Activated naive CD8-positive, alpha-beta T cell treated with anti-CD3 and anti-CD28 coated beads, Interleukin-2, amount 50 U/mL, for 24 hours (primary cell): ENCODE measurements at regions not wholly inside any gene's neighbourhood (a gene's known extent, or its start where the extent isn't known, plus 50 kb on each side); places are given as distances from the start of the nearest gene placed in this dataset.
"Not testable (repeated sequence)": the region's sequence is repeated elsewhere in the genome, so short reads cannot be mapped to it uniquely, and the experiment has no call there.

Source experiments
- ATAC-seq: fragments of 150-1000 bp; cut with Tn5 transposase; one replicate; pipeline ENCODE4 v1.10.0; 2021
- DNase-seq: peaks from one replicate; pipeline ENCODE4 v3.0.0; 2021
- H3K27ac Mint-ChIP-seq: one replicate; pipeline ENCODE4 v1.8.0; 2021; ENCODE audit warnings: mild to moderate bottlenecking, mixed read lengths
- H3K27me3 Mint-ChIP-seq: one replicate; pipeline ENCODE4 v1.8.0; 2021; ENCODE audit warnings: mixed read lengths
- H3K36me3 Mint-ChIP-seq: one replicate; pipeline ENCODE4 v1.8.0; 2021; ENCODE audit warnings: low read depth, mixed read lengths
- H3K4me1 Mint-ChIP-seq: one replicate; pipeline ENCODE4 v1.8.0; 2021; ENCODE audit warnings: mixed read lengths
- H3K4me3 Mint-ChIP-seq: one replicate; pipeline ENCODE4 v1.8.0; 2021; ENCODE audit warnings: mild to moderate bottlenecking, moderate library complexity, mixed read lengths
- H3K9me3 Mint-ChIP-seq: one replicate; pipeline ENCODE4 v1.8.0; 2021; ENCODE audit warnings: mixed read lengths

- H3K4me1 Mint-ChIP-seq = no peaks in the 10 kb centered on the region
These were observed 1730.2 kb downstream of the OLFM4 start for GRCh38 chr13:54758795-54759194.

GRCh38 chr13:54768214-54768613 is 1739.6 kb downstream of the OLFM4 start:
- H3K27me3 Mint-ChIP-seq = no peaks in the 10 kb centered on the region
- peaks cover 19% of the 10 kb centered on the region for H3K9me3 Mint-ChIP-seq
- no peak overlapping the region for H3K27ac Mint-ChIP-seq
- H3K4me1 Mint-ChIP-seq = no peaks in the 10 kb centered on the region
- H3K36me3 Mint-ChIP-seq = no peaks in the 10 kb centered on the region
- DNase-seq = no peak
- no peak for ATAC-seq
- H3K4me3 Mint-ChIP-seq = no peak overlapping the region

More at GRCh38 chr13:54758795-54759194, 1730.2 kb downstream of the OLFM4 start:
- DNase-seq = no peak
- Mint-ChIP-seq H3K9me3 (peaks cover 15% of the 10 kb centered on the region), H3K4me3 (no peak overlapping the region), H3K27me3 (no peaks in the 10 kb centered on the region), H3K27ac (no peak overlapping the region), H3K36me3 (no peaks in the 10 kb centered on the region)
- ATAC-seq = no peak

- peaks cover 28% of the 10 kb centered on the region for H3K9me3 Mint-ChIP-seq
- H3K36me3 Mint-ChIP-seq = no peaks in the 10 kb centered on the region
- H3K27me3 Mint-ChIP-seq = no peaks in the 10 kb centered on the region
- ATAC-seq (no peak), DNase-seq (no peak)
- H3K4me3 Mint-ChIP-seq = no peak overlapping the region
- no peak overlapping the region for H3K27ac Mint-ChIP-seq
- H3K4me1 Mint-ChIP-seq = no peaks in the 10 kb centered on the region
These were observed 1747.0 kb downstream of the OLFM4 start for GRCh38 chr13:54775501-54776191.

- no peak overlapping the region for H3K4me3 Mint-ChIP-seq
These were observed 1759.1 kb downstream of the OLFM4 start for GRCh38 chr13:54787754-54788153.

GRCh38 chr13:54799621-54800226 is 1771.1 kb downstream of the OLFM4 start:
- peaks cover 5% of the 10 kb centered on the region for H3K9me3 Mint-ChIP-seq
- no peaks in the 10 kb centered on the region for H3K27me3 Mint-ChIP-seq
- DNase-seq (no peak), ATAC-seq (no peak)
- H3K27ac Mint-ChIP-seq = no peak overlapping the region
- H3K4me1 Mint-ChIP-seq = no peaks in the 10 kb centered on the region
- no peak overlapping the region for H3K4me3 Mint-ChIP-seq
- H3K36me3 Mint-ChIP-seq = no peaks in the 10 kb centered on the region

More at GRCh38 chr13:54787754-54788153, 1759.1 kb downstream of the OLFM4 start:
- no peak overlapping the region for H3K27ac Mint-ChIP-seq
- no peaks in the 10 kb centered on the region for H3K36me3 Mint-ChIP-seq
- ATAC-seq = no peak
- no peak for DNase-seq
- no peaks in the 10 kb centered on the region for H3K4me1 Mint-ChIP-seq
- H3K27me3 Mint-ChIP-seq = no peaks in the 10 kb centered on the region
- H3K9me3 Mint-ChIP-seq = peaks cover 20% of the 10 kb centered on the region

- H3K9me3 Mint-ChIP-seq = peaks cover 11% of the 10 kb centered on the region
- ATAC-seq = no peak
- DNase-seq = no peak
- no peaks in the 10 kb centered on the region for H3K4me1 Mint-ChIP-seq
- no peaks in the 10 kb centered on the region for H3K27me3 Mint-ChIP-seq
- no peak overlapping the region for H3K4me3 Mint-ChIP-seq
- H3K36me3 Mint-ChIP-seq = no peaks in the 10 kb centered on the region
- H3K27ac Mint-ChIP-seq = no peak overlapping the region
These were observed 1773.6 kb downstream of the OLFM4 start for GRCh38 chr13:54802226-54802625.

- Mint-ChIP-seq H3K27ac (no peak overlapping the region), H3K4me3 (no peak overlapping the region), H3K9me3 (peaks cover 5% of the 10 kb centered on the region), H3K27me3 (no peaks in the 10 kb centered on the region), H3K4me1 (no peaks in the 10 kb centered on the region), H3K36me3 (no peaks in the 10 kb centered on the region)
- ATAC-seq (no peak), DNase-seq (no peak)
These were observed 1777.1 kb downstream of the OLFM4 start for GRCh38 chr13:54805743-54806142.

GRCh38 chr13:54821938-54822470 is 1793.4 kb downstream of the OLFM4 start:
- H3K9me3 Mint-ChIP-seq = peaks cover 21% of the 10 kb centered on the region

GRCh38 chr13:54829391-54830068 is 1800.9 kb downstream of the OLFM4 start:
- ATAC-seq, H3K4me1 Mint-ChIP-seq, H3K9me3 Mint-ChIP-seq, DNase-seq, H3K4me3 Mint-ChIP-seq, H3K27ac Mint-ChIP-seq, H3K27me3 Mint-ChIP-seq, H3K36me3 Mint-ChIP-seq: not testable (repeated sequence)

More at GRCh38 chr13:54821938-54822470, 1793.4 kb downstream of the OLFM4 start:
- not testable (repeated sequence) for H3K4me3 Mint-ChIP-seq, H3K4me1 Mint-ChIP-seq, H3K36me3 Mint-ChIP-seq, H3K27ac Mint-ChIP-seq, H3K27me3 Mint-ChIP-seq, DNase-seq, ATAC-seq

GRCh38 chr13:54836273-54836672 is 1807.7 kb downstream of the OLFM4 start:
- Mint-ChIP-seq H3K27me3 (no peaks in the 10 kb centered on the region), H3K36me3 (no peaks in the 10 kb centered on the region), H3K4me3 (no peak overlapping the region), H3K9me3 (peaks cover 10% of the 10 kb centered on the region), H3K27ac (no peak overlapping the region), H3K4me1 (no peaks in the 10 kb centered on the region)
- ATAC-seq = no peak
- no peak for DNase-seq

GRCh38 chr13:54841682-54842081 is 1813.1 kb downstream of the OLFM4 start:
- H3K27me3 Mint-ChIP-seq = no peaks in the 10 kb centered on the region
- ATAC-seq (no peak), DNase-seq (no peak)
- no peak overlapping the region for H3K27ac Mint-ChIP-seq
- H3K4me1 Mint-ChIP-seq = no peaks in the 10 kb centered on the region
- H3K4me3 Mint-ChIP-seq = no peak overlapping the region
- H3K36me3 Mint-ChIP-seq = no peaks in the 10 kb centered on the region
- H3K9me3 Mint-ChIP-seq = peaks cover 9% of the 10 kb centered on the region

GRCh38 chr13:54845351-54845965 is 1816.8 kb downstream of the OLFM4 start:
- no peak for DNase-seq
- H3K27me3 Mint-ChIP-seq = no peaks in the 10 kb centered on the region
- H3K27ac Mint-ChIP-seq = no peak overlapping the region
- ATAC-seq = no peak
- H3K4me3 Mint-ChIP-seq = no peak overlapping the region
- H3K9me3 Mint-ChIP-seq = peaks cover 15% of the 10 kb centered on the region
- H3K4me1 Mint-ChIP-seq = no peaks in the 10 kb centered on the region
- no peaks in the 10 kb centered on the region for H3K36me3 Mint-ChIP-seq

GRCh38 chr13:54852831-54853230 is 1824.2 kb downstream of the OLFM4 start:
- H3K4me1 Mint-ChIP-seq = no peaks in the 10 kb centered on the region
- no peak overlapping the region for H3K4me3 Mint-ChIP-seq
- H3K27me3 Mint-ChIP-seq = no peaks in the 10 kb centered on the region
- no peak for ATAC-seq
- no peak for DNase-seq
- no peak overlapping the region for H3K27ac Mint-ChIP-seq
- no peaks in the 10 kb centered on the region for H3K36me3 Mint-ChIP-seq
- peaks cover 6% of the 10 kb centered on the region for H3K9me3 Mint-ChIP-seq

- Mint-ChIP-seq H3K4me3 (no peak overlapping the region), H3K4me1 (no peaks in the 10 kb centered on the region), H3K27me3 (no peaks in the 10 kb centered on the region), H3K36me3 (no peaks in the 10 kb centered on the region), H3K27ac (no peak overlapping the region), H3K9me3 (peaks cover 15% of the 10 kb centered on the region)
- ATAC-seq (no peak), DNase-seq (no peak)
These were observed 1831.2 kb downstream of the OLFM4 start for GRCh38 chr13:54859827-54860226.
